Activated CD4-positive, alpha-beta T cell treated with anti-CD3 and anti-CD28 coated beads, Interleukin-2, amount 10 ng/mL, durations not matched to agents 24 days and 14 days (primary cell): ENCODE measurements at regions not wholly inside any gene's neighbourhood (a gene's known extent, or its start where the extent isn't known, plus 50 kb on each side); places are given as distances from the start of the nearest gene placed in this dataset.
"Not testable (repeated sequence)": the region's sequence is repeated elsewhere in the genome, so short reads cannot be mapped to it uniquely, and the experiment has no call there.

ENCODE experiments used
- DNase-seq: peaks from one replicate; pipeline ENCODE4 v3.0.0; 2022
- H3K27ac Mint-ChIP-seq: one replicate; pipeline ENCODE4 v1.8.0; 2022; ENCODE audit warnings: mild to moderate bottlenecking, mixed read lengths
- H3K27me3 Mint-ChIP-seq: one replicate; pipeline ENCODE4 v1.8.0; 2022; ENCODE audit warnings: mixed read lengths
- H3K36me3 Mint-ChIP-seq: one replicate; pipeline ENCODE4 v1.8.0; 2022; ENCODE audit warnings: low read depth, mild to moderate bottlenecking, mixed read lengths
- H3K4me1 Mint-ChIP-seq: one replicate; pipeline ENCODE4 v1.8.0; 2021; ENCODE audit warnings: mixed read lengths
- H3K4me3 Mint-ChIP-seq: one replicate; pipeline ENCODE4 v1.8.0; 2022; ENCODE audit warnings: mild to moderate bottlenecking, moderate library complexity, mixed read lengths
- H3K9me3 Mint-ChIP-seq: one replicate; pipeline ENCODE4 v1.8.0; 2021; ENCODE audit warnings: mixed read lengths
- intact Hi-C: fragments of 100-400 bp; cut with micrococcal nuclease; formaldehyde crosslinking; loops from one replicate; pipeline ENCODE4 v1.15.1; 2023

DNA sequence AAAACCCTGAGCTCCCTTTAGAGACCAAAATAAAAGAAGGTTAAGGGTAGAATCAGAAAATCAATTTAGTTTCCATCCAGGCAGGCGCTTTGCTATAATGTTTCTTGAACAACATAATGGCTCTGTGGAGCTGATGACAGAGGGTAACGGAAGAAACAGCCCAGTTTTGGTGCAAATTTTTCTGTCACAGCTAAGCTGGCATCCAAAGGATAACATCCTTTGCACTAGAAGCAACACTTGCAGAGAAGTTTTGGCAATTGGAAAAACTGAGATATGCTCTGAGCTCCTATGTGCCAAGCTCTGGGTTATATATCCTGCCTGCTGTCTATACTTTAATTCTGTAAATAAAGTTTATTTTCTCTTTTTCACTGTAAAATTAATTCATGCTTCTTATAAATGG lies 495.3 kb upstream of the API5 start:
- Mint-ChIP-seq H3K27ac (no peak overlapping the region), H3K9me3 (no peaks in the 10 kb centered on the region), H3K4me3 (no peak overlapping the region), H3K4me1 (no peaks in the 10 kb centered on the region), H3K27me3 (no peaks in the 10 kb centered on the region), H3K36me3 (no peaks in the 10 kb centered on the region)
- intact Hi-C loops: no loop called here
- DNase-seq: no peak

- Mint-ChIP-seq H3K36me3 (no peaks in the 10 kb centered on the region), H3K9me3 (no peaks in the 10 kb centered on the region), H3K4me3 (no peak overlapping the region), H3K4me1 (no peaks in the 10 kb centered on the region), H3K27me3 (no peaks in the 10 kb centered on the region), H3K27ac (no peak overlapping the region)
- intact Hi-C loops: no loop called here
- DNase-seq: no peak
Measured at GRCh38 chr11:42819126-42819525, 492.7 kb upstream of the API5 start.

- not testable (repeated sequence) for H3K27me3 Mint-ChIP-seq, H3K36me3 Mint-ChIP-seq
Measured at GRCh38 chr11:42822188-42822587, 489.6 kb upstream of the API5 start.

DNA sequence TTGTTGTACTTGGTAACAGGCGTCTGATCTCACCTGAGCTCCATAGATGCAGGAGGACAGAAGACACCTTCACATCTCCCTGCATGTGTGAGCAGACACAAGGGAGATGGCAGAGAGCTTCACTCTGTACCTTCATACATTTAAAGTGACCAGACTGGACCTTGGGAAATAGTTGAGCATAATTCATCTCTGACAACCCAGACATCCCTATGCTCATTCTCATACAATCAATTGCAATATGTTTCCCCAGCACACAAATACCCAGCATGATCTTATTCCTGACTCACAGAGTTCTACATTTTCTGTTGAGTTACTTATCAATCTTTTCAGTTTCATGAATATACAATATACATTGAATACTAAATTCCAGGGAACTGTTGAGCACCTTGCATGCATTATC lies 488.2 kb upstream of the API5 start:
- no peaks in the 10 kb centered on the region for H3K36me3 Mint-ChIP-seq
- H3K4me1 Mint-ChIP-seq: no peaks in the 10 kb centered on the region
- no peaks in the 10 kb centered on the region for H3K9me3 Mint-ChIP-seq
- no peaks in the 10 kb centered on the region for H3K27me3 Mint-ChIP-seq
- intact Hi-C loops: no loop called here
- no peak overlapping the region for H3K27ac Mint-ChIP-seq
- no peak overlapping the region for H3K4me3 Mint-ChIP-seq
- DNase-seq: no peak

More at GRCh38 chr11:42822188-42822587, 489.6 kb upstream of the API5 start:
- intact Hi-C loops, H3K4me1 Mint-ChIP-seq, H3K27ac Mint-ChIP-seq, H3K4me3 Mint-ChIP-seq, DNase-seq, H3K9me3 Mint-ChIP-seq: not testable (repeated sequence)

DNA sequence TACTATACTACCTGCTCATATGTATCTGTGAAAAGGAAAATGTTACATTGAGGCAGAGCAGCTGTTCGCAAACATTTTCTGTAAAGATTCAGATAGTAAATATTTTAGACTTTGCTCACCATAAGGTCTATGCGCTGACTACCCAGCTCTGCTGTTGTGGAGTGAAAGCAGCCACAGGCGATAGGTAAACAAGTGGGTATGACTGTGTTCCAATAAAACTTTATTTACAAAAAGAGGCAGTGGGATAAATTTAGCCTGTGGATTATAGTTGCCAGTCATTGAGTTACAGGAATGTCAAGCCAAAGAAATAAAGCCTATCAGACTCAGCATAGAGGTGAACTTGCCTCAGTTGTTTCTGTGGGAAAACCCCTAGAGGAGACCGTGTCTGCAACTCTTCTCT lies 487.7 kb upstream of the API5 start:
- Mint-ChIP-seq H3K27ac (no peak overlapping the region), H3K27me3 (no peaks in the 10 kb centered on the region), H3K4me3 (no peak overlapping the region), H3K9me3 (no peaks in the 10 kb centered on the region), H3K4me1 (no peaks in the 10 kb centered on the region), H3K36me3 (no peaks in the 10 kb centered on the region)
- intact Hi-C loops: no loop called here
- DNase-seq: no peak

GRCh38 chr11:42825598-42825997 lies 486.2 kb upstream of the API5 start:
- H3K27me3 Mint-ChIP-seq: no peaks in the 10 kb centered on the region
- intact Hi-C loops: no loop called here

GRCh38 chr11:42827845-42828244 lies 484.0 kb upstream of the API5 start:
- intact Hi-C loops: no loop called here
- Mint-ChIP-seq H3K4me1 (no peaks in the 10 kb centered on the region), H3K27me3 (no peaks in the 10 kb centered on the region), H3K36me3 (no peaks in the 10 kb centered on the region), H3K9me3 (no peaks in the 10 kb centered on the region), H3K4me3 (no peak overlapping the region), H3K27ac (no peak overlapping the region)
- DNase-seq: no peak

More at GRCh38 chr11:42825598-42825997, 486.2 kb upstream of the API5 start:
- no peak for DNase-seq
- no peaks in the 10 kb centered on the region for H3K4me1 Mint-ChIP-seq
- no peaks in the 10 kb centered on the region for H3K36me3 Mint-ChIP-seq
- H3K9me3 Mint-ChIP-seq: no peaks in the 10 kb centered on the region
- no peak overlapping the region for H3K4me3 Mint-ChIP-seq
- no peak overlapping the region for H3K27ac Mint-ChIP-seq

DNA sequence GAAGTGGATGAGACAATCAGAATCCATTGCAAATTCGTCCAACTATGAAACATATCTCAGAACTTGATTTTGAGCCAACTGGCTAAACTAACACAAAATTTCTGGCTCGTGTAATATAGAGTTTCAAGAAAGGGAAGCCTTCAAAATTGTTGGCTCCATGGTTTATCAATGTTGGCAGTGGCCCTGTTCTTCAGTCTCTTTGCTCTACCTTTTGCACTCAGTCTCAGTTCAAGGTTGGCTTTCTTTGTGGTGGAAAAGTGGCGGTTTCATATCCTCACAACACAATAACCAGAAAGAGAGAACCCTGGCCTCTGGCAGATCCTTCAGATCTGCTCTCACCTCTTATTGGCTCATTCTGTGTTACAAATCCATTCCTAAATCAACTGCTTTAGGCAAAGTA lies 473.8 kb upstream of the API5 start:
- intact Hi-C loops: no loop called here
- Mint-ChIP-seq H3K4me1 (no peaks in the 10 kb centered on the region), H3K4me3 (no peak overlapping the region), H3K36me3 (no peaks in the 10 kb centered on the region), H3K27ac (no peak overlapping the region), H3K27me3 (no peaks in the 10 kb centered on the region), H3K9me3 (peaks cover 5% of the 10 kb centered on the region)
- no peak for DNase-seq

DNA sequence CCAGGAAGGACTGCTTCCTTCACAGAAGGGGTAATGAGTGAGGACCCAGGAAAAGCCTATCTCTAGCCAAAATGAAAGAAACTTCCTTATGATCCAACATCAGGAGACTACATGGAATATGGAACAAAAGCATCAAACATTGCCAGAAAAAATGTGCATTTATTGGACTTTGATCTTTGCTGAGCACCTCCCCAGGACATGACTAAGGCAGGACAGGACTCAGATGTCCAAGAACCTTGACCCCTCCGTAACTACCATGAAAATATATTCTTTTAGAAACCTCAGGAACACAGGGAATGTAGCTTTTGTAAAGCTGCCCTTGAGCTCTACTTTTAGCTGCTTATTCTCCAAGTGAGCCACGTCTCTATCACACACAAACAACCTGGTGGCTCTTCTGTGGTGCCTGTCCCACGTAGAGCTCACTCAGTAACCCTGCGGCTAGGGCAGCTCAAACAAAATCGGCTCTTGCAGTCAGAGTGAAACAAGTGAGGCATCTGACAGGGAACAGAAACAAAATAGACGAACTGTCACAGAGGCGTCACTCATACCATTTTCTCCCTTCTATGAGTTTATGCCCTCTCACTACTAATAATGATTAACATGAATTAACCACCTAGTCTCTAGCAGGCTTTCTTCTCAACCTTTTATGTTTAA lies 471.5 kb upstream of the API5 start:
- intact Hi-C loops: no loop called here
- Mint-ChIP-seq H3K36me3 (no peaks in the 10 kb centered on the region), H3K27ac (no peak overlapping the region), H3K4me3 (no peak overlapping the region), H3K9me3 (peaks cover under 1% of the 10 kb centered on the region), H3K27me3 (no peaks in the 10 kb centered on the region), H3K4me1 (no peaks in the 10 kb centered on the region)
- DNase-seq: no peak

DNA sequence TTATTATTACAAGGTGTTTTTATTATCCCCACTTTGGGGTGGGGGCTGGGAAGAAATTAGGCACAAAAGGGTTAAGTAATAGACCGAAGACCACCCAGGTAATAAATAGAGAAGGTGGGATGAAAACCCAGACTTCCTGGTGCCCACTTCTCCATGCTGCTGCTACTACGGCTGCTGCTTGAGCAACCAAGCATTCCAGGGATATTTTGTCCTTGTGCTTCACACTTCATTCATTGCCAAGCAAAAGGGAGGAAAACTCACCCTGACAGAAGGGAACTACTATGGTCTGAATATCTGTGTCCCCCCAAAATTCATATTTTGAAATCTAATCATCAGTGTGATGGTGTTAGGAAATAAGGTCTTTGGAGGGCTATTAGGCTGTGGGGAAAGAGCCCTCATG lies 470.9 kb upstream of the API5 start:
- Mint-ChIP-seq H3K36me3 (no peaks in the 10 kb centered on the region), H3K4me3 (no peak overlapping the region), H3K9me3 (no peaks in the 10 kb centered on the region), H3K4me1 (no peaks in the 10 kb centered on the region), H3K27ac (no peak overlapping the region), H3K27me3 (no peaks in the 10 kb centered on the region)
- DNase-seq: no peak
- intact Hi-C loops: no loop called here

DNA sequence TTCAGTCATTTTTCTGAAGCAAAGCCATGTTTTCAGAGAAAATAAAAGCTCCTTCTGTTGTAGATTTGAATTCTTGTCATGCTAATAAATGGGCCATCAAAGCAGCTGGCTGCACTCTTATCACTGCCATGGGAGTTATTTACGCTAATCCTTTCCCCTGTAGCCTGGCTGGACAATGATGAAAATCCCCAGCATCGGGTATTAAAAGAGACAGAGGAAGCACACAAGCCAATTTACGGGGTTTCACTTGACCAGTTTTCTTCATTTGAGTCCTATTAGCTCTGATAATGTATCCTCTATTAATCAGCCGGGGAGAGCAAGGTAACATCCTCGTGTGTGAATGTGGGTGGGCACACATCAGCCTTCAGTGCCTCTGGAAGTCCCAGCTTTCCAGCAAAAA lies 470.2 kb upstream of the API5 start:
- Mint-ChIP-seq H3K27me3 (no peaks in the 10 kb centered on the region), H3K4me3 (no peak overlapping the region), H3K4me1 (no peaks in the 10 kb centered on the region), H3K36me3 (no peaks in the 10 kb centered on the region), H3K27ac (no peak overlapping the region), H3K9me3 (no peaks in the 10 kb centered on the region)
- intact Hi-C loops: no loop called here
- DNase-seq: no peak

DNA sequence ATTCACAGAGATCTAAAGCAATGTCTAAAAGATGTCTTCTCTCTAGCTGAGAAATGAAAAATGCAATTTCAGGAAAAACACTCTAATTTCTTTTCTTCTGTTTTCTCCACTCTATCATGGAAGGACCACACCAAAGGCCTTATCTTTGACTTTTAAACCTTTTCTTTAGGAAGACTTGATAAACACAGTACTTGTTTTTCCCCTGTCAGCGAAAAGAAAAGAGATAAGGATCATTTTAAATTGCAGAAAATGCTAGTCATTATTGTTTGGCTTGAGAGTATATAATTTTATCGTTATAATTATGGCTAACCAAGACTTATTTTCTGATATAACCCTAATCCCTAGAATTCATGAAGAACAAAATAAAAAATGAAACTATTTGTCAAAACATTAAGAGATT lies 462.4 kb upstream of the API5 start:
- Mint-ChIP-seq H3K27ac (no peak overlapping the region), H3K4me3 (no peak overlapping the region), H3K9me3 (no peaks in the 10 kb centered on the region), H3K36me3 (no peaks in the 10 kb centered on the region), H3K27me3 (no peaks in the 10 kb centered on the region), H3K4me1 (no peaks in the 10 kb centered on the region)
- intact Hi-C loops: no loop called here
- DNase-seq: no peak

- Mint-ChIP-seq H3K27me3 (no peaks in the 10 kb centered on the region), H3K27ac (no peak overlapping the region), H3K36me3 (no peaks in the 10 kb centered on the region), H3K4me3 (no peak overlapping the region), H3K9me3 (no peaks in the 10 kb centered on the region), H3K4me1 (no peaks in the 10 kb centered on the region)
- intact Hi-C loops: no loop called here
- DNase-seq: no peak
Measured at GRCh38 chr11:42857344-42857743, 454.5 kb upstream of the API5 start.

GRCh38 chr11:42870480-42870879 lies 441.3 kb upstream of the API5 start:
- no peaks in the 10 kb centered on the region for H3K36me3 Mint-ChIP-seq
- H3K4me3 Mint-ChIP-seq: no peak overlapping the region
- H3K27ac Mint-ChIP-seq: no peak overlapping the region
- H3K9me3 Mint-ChIP-seq: peaks cover 4% of the 10 kb centered on the region
- intact Hi-C loops: no loop called here
- no peaks in the 10 kb centered on the region for H3K4me1 Mint-ChIP-seq
- DNase-seq: no peak
- no peaks in the 10 kb centered on the region for H3K27me3 Mint-ChIP-seq

DNA sequence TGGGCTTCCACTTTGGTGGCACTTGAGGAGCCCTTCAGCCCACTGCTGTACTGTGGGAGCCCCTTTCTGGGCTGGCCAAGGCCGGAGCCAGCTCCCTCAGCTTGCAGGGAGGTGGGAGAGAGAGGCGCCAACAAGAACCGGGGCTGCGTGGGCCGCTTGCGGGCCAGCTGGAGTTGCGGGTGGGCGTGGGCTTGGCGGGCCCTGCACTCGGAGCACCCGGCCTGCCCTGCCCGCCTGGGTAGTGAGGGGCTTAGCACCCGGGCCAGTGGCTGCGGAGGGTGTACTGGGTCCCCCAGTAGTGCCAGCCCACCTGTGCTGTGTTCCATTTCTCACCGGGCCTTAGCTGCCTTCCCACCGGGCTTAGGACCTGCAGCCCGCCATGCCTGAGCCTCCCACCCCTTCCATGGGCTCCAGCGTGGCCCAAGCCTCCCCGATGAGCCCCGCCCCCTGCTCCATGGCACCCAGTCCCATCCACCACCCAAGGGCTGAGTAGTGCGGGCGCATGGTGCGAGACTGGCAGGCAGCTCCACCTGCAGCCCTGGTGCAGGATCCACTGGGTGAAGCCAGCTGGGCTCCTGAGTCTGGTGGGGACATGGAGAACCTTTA lies 437.9 kb upstream of the API5 start:
- H3K4me3 Mint-ChIP-seq, H3K4me1 Mint-ChIP-seq, DNase-seq, H3K36me3 Mint-ChIP-seq, H3K27me3 Mint-ChIP-seq, H3K9me3 Mint-ChIP-seq, H3K27ac Mint-ChIP-seq, intact Hi-C loops: not testable (repeated sequence)
